Endothelial cell of umbilical vein (primary cell): ENCODE measurements at regions not wholly inside any gene's neighbourhood (a gene's known extent, or its start where the extent isn't known, plus 50 kb on each side); places are given as distances from the start of the nearest gene placed in this dataset.

Experiments used
- BruUV-seq: library from RNA; stranded (reverse); fragments of 400-500 nt; replicated peaks from 2 replicates; lab custom pipeline; 2021; lab: Mats Ljungman, UMichigan
- CTCF ChIA-PET: fragments of 300-600, 350-600 bp; sonication (Branson Sonifier 250); formaldehyde crosslinking; loops from one replicate; lab custom pipeline; 2021; ENCODE audit warnings: antibody characterized with exemption, inconsistent platforms; lab: Charles Lee
- POLR2A ChIA-PET: fragments of 300-600, 350-600 bp; sonication (Branson Sonifier 250); formaldehyde crosslinking; loops from one replicate; lab custom pipeline; 2021; ENCODE audit warnings: antibody characterized with exemption, inconsistent platforms; lab: Charles Lee
- DNase-seq: peaks from one replicate; pipeline ENCODE4 v3.0.0-alpha.2; 2011; ENCODE audit warnings: low read depth, low spot score
- FAIRE-seq: peaks from 2 replicates; lab custom pipeline; 2011; peaks lifted over from hg19 to GRCh38; lab: Jason Lieb, UNC
- H2AFZ ChIP-seq: 2 replicates; pipeline ENCODE4 v1.6.0; 2012; ENCODE audit warnings: low read depth, low read length, control low read depth, inconsistent platforms
- H3K27ac ChIP-seq: 2 replicates; pipeline ENCODE4 v1.5.1; 2011; ENCODE audit warnings: low read depth, mild to moderate bottlenecking, control low read depth, low read length, moderate library complexity; ENCODE audit not compliant: insufficient read depth
- H3K27me3 ChIP-seq, 2 experiments: 2 replicates each; pipeline versions ENCODE4 v1.6.0 to v1.6.1; 2011; ENCODE audit warnings: low read length in 2 of 2, mixed read lengths in 1 of 2; ENCODE audit not compliant: control insufficient read depth in 2 of 2, insufficient read depth in 2 of 2
- H3K36me3 ChIP-seq, 2 experiments: 2 replicates in 1 of 2; 3 replicates in 1 of 2; pipeline ENCODE4 v1.5.1; 2011; ENCODE audit warnings: low read length in 2 of 2, mild to moderate bottlenecking in 1 of 2, moderate library complexity in 1 of 2; ENCODE audit not compliant: control insufficient read depth in 2 of 2, insufficient read depth in 2 of 2; ENCODE audit errors: extremely low read depth in 1 of 2
- H3K4me1 ChIP-seq: 3 replicates; pipeline ENCODE4 v1.5.1; 2011; ENCODE audit warnings: mild to moderate bottlenecking, low read length; ENCODE audit not compliant: control insufficient read depth, insufficient read depth; ENCODE audit errors: extremely low read depth
- H3K4me2 ChIP-seq: 2 replicates; pipeline ENCODE4 v1.6.1; 2011; ENCODE audit warnings: low read length, control low read depth, mixed read lengths; ENCODE audit not compliant: insufficient read depth
- H3K4me3 ChIP-seq, 3 experiments: fragments of 200-600 bp in 1 of 3; sonication (generic), shearing (Covaris generic) in 1 of 3; replicated peaks in 1 of 3; 2 replicates each; pipeline ENCODE4 v1.5.1; 2011 to 2016; ENCODE audit warnings: control low read depth in 3 of 3, low read length in 3 of 3, mild to moderate bottlenecking in 2 of 3, inconsistent platforms in 1 of 3, low read depth in 1 of 3, moderate library complexity in 1 of 3; ENCODE audit not compliant: insufficient read depth in 1 of 3
- H3K79me2 ChIP-seq: 2 replicates; pipeline ENCODE4 v1.6.0; 2012; ENCODE audit warnings: low read length, inconsistent platforms; ENCODE audit not compliant: control insufficient read depth, insufficient read depth
- H3K9ac ChIP-seq: replicated peaks from 2 replicates; pipeline ENCODE3; 2011; ENCODE audit warnings: low read length, control low read depth; ENCODE audit not compliant: insufficient read depth; ENCODE audit errors: extremely low read depth
- H3K9me1 ChIP-seq: replicated peaks from 3 replicates; pipeline ENCODE4 v1.6.0; 2011; ENCODE audit warnings: mild to moderate bottlenecking, low read length; ENCODE audit not compliant: control insufficient read depth, insufficient read depth; ENCODE audit errors: extremely low read depth
- H3K9me3 ChIP-seq: replicated peaks from 2 replicates; pipeline ENCODE4 v1.5.1; 2012; ENCODE audit warnings: low read length, inconsistent platforms; ENCODE audit not compliant: control insufficient read depth, insufficient read depth
- H4K20me1 ChIP-seq: replicated peaks from 2 replicates; pipeline ENCODE3; 2011; ENCODE audit warnings: mild to moderate bottlenecking, low read length; ENCODE audit not compliant: control insufficient read depth, insufficient read depth; ENCODE audit errors: extremely low read depth
- EZH2 ChIP-seq: IDR thresholded peaks from 2 replicates; pipeline ENCODE4 v1.6.1; 2012; ENCODE audit warnings: borderline replicate concordance, low read depth, mild to moderate bottlenecking, moderate library complexity, low read length, inconsistent platforms; ENCODE audit not compliant: severe bottlenecking
- FOS ChIP-seq: IDR thresholded peaks from 2 replicates; pipeline ENCODE4 v1.6.1; 2011; ENCODE audit warnings: mild to moderate bottlenecking, low read length, moderate library complexity, borderline replicate concordance; ENCODE audit not compliant: insufficient read depth
- GATA2 ChIP-seq: IDR thresholded peaks from 2 replicates; pipeline ENCODE4 v1.7.0; 2011; ENCODE audit warnings: low read depth, mild to moderate bottlenecking, moderate library complexity, mixed read lengths, low read length; ENCODE audit not compliant: insufficient read length, insufficient read depth
- JUN ChIP-seq: IDR thresholded peaks from 2 replicates; pipeline ENCODE4 v1.6.1; 2011; ENCODE audit warnings: borderline replicate concordance, low read depth; ENCODE audit not compliant: insufficient read length, insufficient read depth
- MYC ChIP-seq: IDR thresholded peaks from one replicate; pipeline ENCODE4 v1.6.1; 2011; ENCODE audit warnings: mild to moderate bottlenecking, low read depth, low read length
- POLR2A ChIP-seq: IDR thresholded peaks from 2 replicates; pipeline ENCODE4 v1.6.1; 2012; ENCODE audit warnings: low read depth, mild to moderate bottlenecking, control low read depth, low read length
- POLR2AphosphoS5 ChIP-seq: IDR thresholded peaks from 2 replicates; pipeline ENCODE4 v1.6.1; 2012; ENCODE audit warnings: low read depth, mild to moderate bottlenecking, control low read depth, low read length, moderate library complexity; ENCODE audit not compliant: insufficient read depth
- dilution Hi-C: fragments of 300-500 bp; cut with MboI; formaldehyde crosslinking; loops from one replicate; pipeline ENCODE4 v1.15.0; 2019; ENCODE audit warnings: low sequenced_read_pairs; ENCODE audit not compliant: extremely low pct_ligation_motif_present
- intact Hi-C: fragments of 100-400 bp; cut with micrococcal nuclease; formaldehyde crosslinking; loops from one replicate; pipeline ENCODE4 v1.10.0; 2022
- TF ChIP-seq, protein P1 (sequence below): IDR thresholded peaks from 2 replicates; pipeline ENCODE4 v1.6.1; 2011; ENCODE audit not compliant: insufficient read depth, insufficient read length
- TF ChIP-seq, protein P2 (sequence below), 2 donors: IDR thresholded peaks; 1 replicate in 1 of 2; 2 replicates in 1 of 2; pipeline ENCODE4 v1.5.1; 2011; ENCODE audit warnings: low read length in 2 of 2, mild to moderate bottlenecking in 2 of 2, moderate library complexity in 2 of 2, control low read depth in 1 of 2, inconsistent platforms in 1 of 2, low read depth in 1 of 2; ENCODE audit not compliant: insufficient read depth in 1 of 2; ENCODE audit errors: extremely low read depth in 1 of 2

DNA sequence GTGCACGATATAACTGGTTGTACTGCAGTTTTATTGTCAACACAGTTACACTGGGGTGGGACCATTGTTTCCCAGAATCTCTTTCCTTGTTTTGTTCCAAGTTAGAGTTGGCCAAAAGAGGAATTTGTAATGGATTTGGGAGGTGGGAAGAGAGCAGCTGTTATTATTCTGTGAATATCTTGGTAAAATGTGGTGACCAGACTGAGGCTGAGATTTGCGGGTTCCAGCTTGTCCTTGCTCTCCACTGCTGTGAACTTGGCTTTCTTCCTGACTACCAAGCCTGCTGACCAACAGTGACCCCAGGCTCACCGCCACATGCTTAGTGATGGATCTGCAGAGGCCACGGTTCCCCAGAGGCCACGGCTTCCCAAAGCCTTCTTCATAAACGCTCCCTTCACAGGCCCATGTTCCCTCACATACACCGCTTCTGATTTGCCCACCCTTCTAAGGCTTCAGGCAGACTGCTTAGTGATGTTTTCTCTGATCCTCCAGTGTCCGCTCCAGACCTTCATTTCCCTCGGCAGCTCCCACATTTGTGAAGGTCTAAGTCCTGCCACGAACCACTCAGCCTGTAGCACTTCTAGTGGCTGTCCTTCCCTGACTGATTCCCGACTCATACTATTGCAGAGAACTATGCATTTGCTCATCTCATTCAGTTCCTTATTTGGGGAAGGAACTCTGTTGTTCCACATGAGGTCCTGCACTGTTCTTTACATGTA lies 525.5 kb upstream of the RGMA start:
- Histone ChIP-seq H3K9ac (no peak overlapping the region), H3K27ac (no peak overlapping the region), H4K20me1 (no peaks in the 10 kb centered on the region), H3K36me3 (no peaks in the 10 kb centered on the region), H3K4me1 (no peaks in the 10 kb centered on the region), H3K79me2 (no peaks in the 10 kb centered on the region), H3K27me3 (no peaks in the 10 kb centered on the region), H3K9me3 (peaks cover 6% of the 10 kb centered on the region), H2AFZ (no peak overlapping the region), H3K4me2 (no peak overlapping the region), H3K9me1 (no peaks in the 10 kb centered on the region), H3K4me3 (no peak overlapping the region)
- POLR2A ChIA-PET = no interaction called here
- dilution Hi-C loops (no loop called here), intact Hi-C loops (no loop called here)
- DNase-seq = no peak
- no peak for FAIRE-seq
- TF ChIP-seq POLR2A (no peak), GATA2 (no peak), JUN (no peak), POLR2AphosphoS5 (no peak), MYC (no peak), EZH2 (no peak), FOS (no peak)
- TF ChIP-seq, protein P1, sequence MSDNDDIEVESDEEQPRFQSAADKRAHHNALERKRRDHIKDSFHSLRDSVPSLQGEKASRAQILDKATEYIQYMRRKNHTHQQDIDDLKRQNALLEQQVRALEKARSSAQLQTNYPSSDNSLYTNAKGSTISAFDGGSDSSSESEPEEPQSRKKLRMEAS = no peak
- TF ChIP-seq, protein P2, sequence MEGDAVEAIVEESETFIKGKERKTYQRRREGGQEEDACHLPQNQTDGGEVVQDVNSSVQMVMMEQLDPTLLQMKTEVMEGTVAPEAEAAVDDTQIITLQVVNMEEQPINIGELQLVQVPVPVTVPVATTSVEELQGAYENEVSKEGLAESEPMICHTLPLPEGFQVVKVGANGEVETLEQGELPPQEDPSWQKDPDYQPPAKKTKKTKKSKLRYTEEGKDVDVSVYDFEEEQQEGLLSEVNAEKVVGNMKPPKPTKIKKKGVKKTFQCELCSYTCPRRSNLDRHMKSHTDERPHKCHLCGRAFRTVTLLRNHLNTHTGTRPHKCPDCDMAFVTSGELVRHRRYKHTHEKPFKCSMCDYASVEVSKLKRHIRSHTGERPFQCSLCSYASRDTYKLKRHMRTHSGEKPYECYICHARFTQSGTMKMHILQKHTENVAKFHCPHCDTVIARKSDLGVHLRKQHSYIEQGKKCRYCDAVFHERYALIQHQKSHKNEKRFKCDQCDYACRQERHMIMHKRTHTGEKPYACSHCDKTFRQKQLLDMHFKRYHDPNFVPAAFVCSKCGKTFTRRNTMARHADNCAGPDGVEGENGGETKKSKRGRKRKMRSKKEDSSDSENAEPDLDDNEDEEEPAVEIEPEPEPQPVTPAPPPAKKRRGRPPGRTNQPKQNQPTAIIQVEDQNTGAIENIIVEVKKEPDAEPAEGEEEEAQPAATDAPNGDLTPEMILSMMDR (IDR thresholded peaks at IDR 0.05; ENCODE audit: extremely low read depth in 1 of 2, insufficient read depth in 1 of 2, low read depth in 1 of 2, low read length in 2 of 2) = no peak
- CTCF ChIA-PET = no interaction called here
- BruUV-seq = no TSS peak
